WTC11 (cell line): ENCODE measurements at regions not wholly inside any gene's neighbourhood (a gene's known extent, or its start where the extent isn't known, plus 50 kb on each side); places are given as distances from the start of the nearest gene placed in this dataset.

Experiments used
- ATAC-seq: fragments of 200-7000 bp; cut with Tn5 transposase; 2 replicates; pipeline ENCODE4 v1.10.0; 2021; ENCODE audit warnings: mild to moderate bottlenecking, moderate library complexity
- CTCF ChIA-PET: fragments of 300-600 bp; sonication (Branson Sonifier 250); formaldehyde crosslinking; loops from one replicate; lab custom pipeline; 2021; ENCODE audit warnings: antibody characterized with exemption; lab: Charles Lee
- POLR2A ChIA-PET: fragments of 350-600 bp; sonication (Branson Sonifier 250); formaldehyde crosslinking; loops from one replicate; lab custom pipeline; 2021; ENCODE audit warnings: antibody characterized with exemption; lab: Charles Lee
- DNase-seq: peaks from one replicate; pipeline ENCODE4 v3.0.0; 2021; ENCODE audit warnings: low spot score
- H3K27ac Mint-ChIP-seq: 2 replicates; pipeline ENCODE4 v1.8.0; 2021; ENCODE audit warnings: mixed read lengths
- H3K27me3 Mint-ChIP-seq: 2 replicates; pipeline ENCODE4 v1.8.0; 2021; ENCODE audit warnings: low read depth, mild to moderate bottlenecking, moderate library complexity, mixed read lengths
- H3K36me3 Mint-ChIP-seq: 2 replicates; pipeline ENCODE4 v1.8.0; 2021; ENCODE audit warnings: mixed read lengths
- H3K4me1 Mint-ChIP-seq: 2 replicates; pipeline ENCODE4 v1.8.0; 2022; ENCODE audit warnings: mixed read lengths
- H3K4me3 Mint-ChIP-seq: 2 replicates; pipeline ENCODE4 v1.8.0; 2021; ENCODE audit warnings: mild to moderate bottlenecking, moderate library complexity, mixed read lengths
- H3K9me3 Mint-ChIP-seq: 2 replicates; pipeline ENCODE4 v1.8.0; 2021; ENCODE audit warnings: mixed read lengths
- ATF1 ChIP-seq: sonication (generic); formaldehyde crosslinking; IDR thresholded peaks from 2 replicates; pipeline ENCODE4 v1.8.1; 2023; ENCODE audit warnings: mild to moderate bottlenecking, moderate library complexity, missing genetic modification reagents
- CREM ChIP-seq: sonication (generic); formaldehyde crosslinking; IDR thresholded peaks from 2 replicates; pipeline ENCODE4 v1.8.1; 2022; ENCODE audit warnings: mild to moderate bottlenecking, missing genetic modification reagents, moderate library complexity
- EMX1 ChIP-seq: fragments of 250-450 bp; sonication (Bioruptor Pico); IDR thresholded peaks from 2 replicates; pipeline ENCODE4 v1.8.0; 2021; ENCODE audit warnings: mild to moderate bottlenecking
- FOXP1 ChIP-seq: sonication (generic); formaldehyde crosslinking; IDR thresholded peaks from 2 replicates; pipeline ENCODE4 v1.8.0; 2022; ENCODE audit warnings: missing genetic modification reagents, mild to moderate bottlenecking, moderate library complexity, borderline replicate concordance
- GABPB1 ChIP-seq: sonication (generic); formaldehyde crosslinking; IDR thresholded peaks from 2 replicates; pipeline ENCODE4 v1.8.1; 2023; ENCODE audit warnings: mild to moderate bottlenecking, missing genetic modification reagents
- IRF2 ChIP-seq: sonication (generic); formaldehyde crosslinking; IDR thresholded peaks from 2 replicates; pipeline ENCODE4 v1.8.0; 2022; ENCODE audit warnings: low read depth, missing genetic modification reagents, borderline replicate concordance
- NFATC4 ChIP-seq: fragments of 250-450 bp; sonication (Bioruptor Pico); IDR thresholded peaks from 2 replicates; pipeline ENCODE4 v1.9.0; 2021; ENCODE audit warnings: mild to moderate bottlenecking
- NFYB ChIP-seq: sonication (generic); formaldehyde crosslinking; conservative IDR thresholded peaks from 2 replicates; pipeline ENCODE4 v1.8.0; 2022; ENCODE audit warnings: low read depth, missing genetic modification reagents
- SMAD3 ChIP-seq: sonication (generic); formaldehyde crosslinking; IDR thresholded peaks from 2 replicates; pipeline ENCODE4 v1.8.0; 2022; ENCODE audit warnings: missing genetic modification reagents, mild to moderate bottlenecking, borderline replicate concordance
- SMAD4 ChIP-seq: sonication (generic); formaldehyde crosslinking; IDR thresholded peaks from 2 replicates; pipeline ENCODE4 v1.8.0; 2022; ENCODE audit warnings: mild to moderate bottlenecking, missing genetic modification reagents
- SP1 ChIP-seq: sonication (generic); formaldehyde crosslinking; conservative IDR thresholded peaks from 2 replicates; pipeline ENCODE4 v1.8.1; 2022; ENCODE audit warnings: missing genetic modification reagents
- TEAD4 ChIP-seq: sonication (generic); formaldehyde crosslinking; IDR thresholded peaks from 2 replicates; pipeline ENCODE4 v1.8.0; 2022; ENCODE audit warnings: mild to moderate bottlenecking, missing genetic modification reagents
- TP53 ChIP-seq: sonication (generic); formaldehyde crosslinking; IDR thresholded peaks from 2 replicates; pipeline ENCODE4 v1.8.1; 2023; ENCODE audit warnings: mild to moderate bottlenecking, missing genetic modification reagents
- ZNF396 ChIP-seq: fragments of 250-450 bp; sonication (Bioruptor Pico); IDR thresholded peaks from 2 replicates; pipeline ENCODE4 v1.8.0; 2021; ENCODE audit warnings: mild to moderate bottlenecking, moderate library complexity, borderline replicate concordance
- ZNF416 ChIP-seq: fragments of 250-450 bp; sonication (Bioruptor Pico); IDR thresholded peaks from 2 replicates; pipeline ENCODE4 v1.9.0; 2021; ENCODE audit warnings: mild to moderate bottlenecking, inconsistent platforms
- ZNF423 ChIP-seq: fragments of 250-450 bp; sonication (Bioruptor Pico); IDR thresholded peaks from 2 replicates; pipeline ENCODE4 v2.1.2; 2022; ENCODE audit warnings: mild to moderate bottlenecking, moderate library complexity
- ZNF671 ChIP-seq: fragments of 250-450 bp; sonication (Bioruptor Pico); IDR thresholded peaks from 2 replicates; pipeline ENCODE4 v1.8.0; 2021; ENCODE audit warnings: mild to moderate bottlenecking
- TF ChIP-seq, protein P1 (sequence below): sonication (generic); formaldehyde crosslinking; IDR thresholded peaks from 2 replicates; pipeline ENCODE4 v1.8.1; 2022; ENCODE audit warnings: low read depth, mild to moderate bottlenecking, moderate library complexity, missing genetic modification reagents, borderline replicate concordance
- TF ChIP-seq, protein P2 (sequence below): sonication (generic); formaldehyde crosslinking; IDR thresholded peaks from 2 replicates; pipeline ENCODE4 v1.8.1; 2022; ENCODE audit warnings: mild to moderate bottlenecking, missing genetic modification reagents, moderate library complexity, borderline replicate concordance
- TF ChIP-seq, protein P3 (sequence below): sonication (generic); formaldehyde crosslinking; IDR thresholded peaks from 2 replicates; pipeline ENCODE4 v1.8.1; 2023; ENCODE audit warnings: mild to moderate bottlenecking, missing genetic modification reagents, moderate library complexity
- TF ChIP-seq, protein P4 (sequence below): sonication (generic); formaldehyde crosslinking; IDR thresholded peaks from 2 replicates; pipeline ENCODE4 v1.8.0; 2022; ENCODE audit warnings: mild to moderate bottlenecking, missing genetic modification reagents

DNA sequence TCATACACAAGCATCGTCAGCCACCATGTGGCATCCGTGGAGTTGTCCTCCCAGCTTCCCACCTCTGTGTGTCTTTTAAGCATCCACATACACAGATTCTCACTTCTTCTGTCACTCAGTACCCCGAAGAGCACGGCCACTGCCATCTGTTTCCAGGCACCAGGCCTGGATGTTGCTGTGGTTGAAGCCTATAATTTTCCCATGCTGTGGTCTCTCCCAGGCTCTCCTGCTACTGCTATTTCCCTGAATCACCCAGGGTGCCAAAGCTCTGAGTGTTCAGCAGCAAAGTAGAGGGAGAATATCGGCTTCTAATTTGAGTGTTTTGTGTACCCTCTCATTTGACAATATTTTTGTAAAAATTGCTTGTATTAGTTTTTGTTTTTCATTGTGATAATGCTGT, 265.7 kb downstream of the DIPK2A start:
- no peak overlapping the region for H3K27ac Mint-ChIP-seq
- TF ChIP-seq ATF1 (CRISPR knock-in tag): no peak
- TF ChIP-seq SP1 (CRISPR knock-in tag): no peak
- no peak for TF ChIP-seq ZNF396 (CRISPR knock-in tag)
- TF ChIP-seq TEAD4 (CRISPR knock-in tag): no peak
- TF ChIP-seq SMAD3 (CRISPR knock-in tag): no peak
- no peak for TF ChIP-seq EMX1 (CRISPR knock-in tag)
- TF ChIP-seq TP53 (CRISPR knock-in tag): no peak
- no peak for TF ChIP-seq CREM (CRISPR knock-in tag)
- TF ChIP-seq FOXP1 (CRISPR knock-in tag): no peak
- no peak for TF ChIP-seq SMAD4 (CRISPR knock-in tag)
- TF ChIP-seq, protein P1, sequence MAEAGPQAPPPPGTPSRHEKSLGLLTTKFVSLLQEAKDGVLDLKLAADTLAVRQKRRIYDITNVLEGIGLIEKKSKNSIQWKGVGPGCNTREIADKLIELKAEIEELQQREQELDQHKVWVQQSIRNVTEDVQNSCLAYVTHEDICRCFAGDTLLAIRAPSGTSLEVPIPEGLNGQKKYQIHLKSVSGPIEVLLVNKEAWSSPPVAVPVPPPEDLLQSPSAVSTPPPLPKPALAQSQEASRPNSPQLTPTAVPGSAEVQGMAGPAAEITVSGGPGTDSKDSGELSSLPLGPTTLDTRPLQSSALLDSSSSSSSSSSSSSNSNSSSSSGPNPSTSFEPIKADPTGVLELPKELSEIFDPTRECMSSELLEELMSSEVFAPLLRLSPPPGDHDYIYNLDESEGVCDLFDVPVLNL (CRISPR knock-in tag): no peak
- H3K4me3 Mint-ChIP-seq: no peak overlapping the region
- DNase-seq (no peak), ATAC-seq (no peak)
- no peaks in the 10 kb centered on the region for H3K27me3 Mint-ChIP-seq
- no peaks in the 10 kb centered on the region for H3K9me3 Mint-ChIP-seq
- ChIA-PET CTCF (no interaction called here), POLR2A (no interaction called here)
- no peaks in the 10 kb centered on the region for H3K4me1 Mint-ChIP-seq
- no peaks in the 10 kb centered on the region for H3K36me3 Mint-ChIP-seq

DNA sequence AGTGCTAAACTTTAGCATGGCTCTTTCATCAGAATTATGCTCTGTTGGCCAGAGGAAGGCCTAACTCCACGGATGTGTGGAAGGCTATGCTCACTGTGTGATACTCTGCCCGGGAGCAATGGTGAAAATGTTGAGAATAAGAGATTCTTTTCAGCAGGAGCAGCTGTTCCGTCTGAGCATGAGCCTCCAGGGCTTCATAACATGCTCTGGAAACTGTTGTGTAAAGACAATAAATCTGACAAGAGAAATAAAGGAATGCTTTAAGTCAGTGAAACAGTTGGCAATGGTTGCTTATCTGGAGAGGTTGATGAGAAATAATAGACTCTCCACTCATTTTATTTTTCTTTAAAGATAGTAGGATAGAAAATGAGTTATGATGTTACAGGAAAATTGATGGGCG, 269.8 kb downstream of the DIPK2A start:
- TF ChIP-seq, protein P2, sequence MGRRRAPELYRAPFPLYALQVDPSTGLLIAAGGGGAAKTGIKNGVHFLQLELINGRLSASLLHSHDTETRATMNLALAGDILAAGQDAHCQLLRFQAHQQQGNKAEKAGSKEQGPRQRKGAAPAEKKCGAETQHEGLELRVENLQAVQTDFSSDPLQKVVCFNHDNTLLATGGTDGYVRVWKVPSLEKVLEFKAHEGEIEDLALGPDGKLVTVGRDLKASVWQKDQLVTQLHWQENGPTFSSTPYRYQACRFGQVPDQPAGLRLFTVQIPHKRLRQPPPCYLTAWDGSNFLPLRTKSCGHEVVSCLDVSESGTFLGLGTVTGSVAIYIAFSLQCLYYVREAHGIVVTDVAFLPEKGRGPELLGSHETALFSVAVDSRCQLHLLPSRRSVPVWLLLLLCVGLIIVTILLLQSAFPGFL (CRISPR knock-in tag): no peak
- TF ChIP-seq, protein P3, sequence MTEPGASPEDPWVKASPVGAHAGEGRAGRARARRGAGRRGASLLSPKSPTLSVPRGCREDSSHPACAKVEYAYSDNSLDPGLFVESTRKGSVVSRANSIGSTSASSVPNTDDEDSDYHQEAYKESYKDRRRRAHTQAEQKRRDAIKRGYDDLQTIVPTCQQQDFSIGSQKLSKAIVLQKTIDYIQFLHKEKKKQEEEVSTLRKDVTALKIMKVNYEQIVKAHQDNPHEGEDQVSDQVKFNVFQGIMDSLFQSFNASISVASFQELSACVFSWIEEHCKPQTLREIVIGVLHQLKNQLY (CRISPR knock-in tag): no peak
- TF ChIP-seq SMAD4 (CRISPR knock-in tag): no peak
- TF ChIP-seq ATF1 (CRISPR knock-in tag): no peak
- TF ChIP-seq ZNF416 (CRISPR knock-in tag): no peak
- TF ChIP-seq GABPB1 (CRISPR knock-in tag): no peak
- no peak for TF ChIP-seq NFATC4 (CRISPR knock-in tag)
- no peak for TF ChIP-seq ZNF423 (CRISPR knock-in tag)
- Mint-ChIP-seq H3K4me3 (no peak overlapping the region), H3K27ac (no peak overlapping the region), H3K36me3 (no peaks in the 10 kb centered on the region), H3K27me3 (no peaks in the 10 kb centered on the region), H3K4me1 (no peaks in the 10 kb centered on the region), H3K9me3 (no peaks in the 10 kb centered on the region)
- ATAC-seq (no peak), DNase-seq (no peak)
- CTCF ChIA-PET: no interaction called here
- POLR2A ChIA-PET: no interaction called here

DNA sequence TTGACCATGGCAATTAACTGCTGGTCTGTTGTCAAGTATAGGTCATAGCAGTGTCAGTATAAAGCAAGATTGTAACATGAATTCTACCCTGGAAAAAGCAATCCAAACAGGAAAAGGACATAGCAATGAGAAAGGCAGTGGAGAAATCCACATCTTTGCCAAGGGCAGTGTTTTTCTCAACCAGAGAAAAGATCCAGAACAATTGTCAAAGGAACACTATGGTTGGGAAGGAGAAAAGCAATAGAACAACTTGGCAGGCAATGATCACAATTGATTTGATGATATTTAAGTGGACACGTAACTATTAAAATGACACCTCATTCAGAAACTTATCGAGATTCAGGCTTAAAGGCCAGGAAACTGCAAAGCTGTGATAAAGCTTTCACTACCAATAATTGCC, 271.1 kb downstream of the DIPK2A start:
- Mint-ChIP-seq H3K27me3 (no peaks in the 10 kb centered on the region), H3K36me3 (no peaks in the 10 kb centered on the region), H3K27ac (no peak overlapping the region), H3K4me1 (no peaks in the 10 kb centered on the region), H3K9me3 (no peaks in the 10 kb centered on the region), H3K4me3 (no peak overlapping the region)
- TF ChIP-seq, protein P4, sequence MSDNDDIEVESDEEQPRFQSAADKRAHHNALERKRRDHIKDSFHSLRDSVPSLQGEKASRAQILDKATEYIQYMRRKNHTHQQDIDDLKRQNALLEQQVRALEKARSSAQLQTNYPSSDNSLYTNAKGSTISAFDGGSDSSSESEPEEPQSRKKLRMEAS (CRISPR knock-in tag): no peak
- TF ChIP-seq NFYB (no peak), IRF2 (no peak), ZNF671 (no peak)
- POLR2A ChIA-PET: no interaction called here
- DNase-seq (no peak), ATAC-seq (no peak)
- CTCF ChIA-PET: no interaction called here
